Liver (tissue), 8 donors: ENCODE measurements at regions not wholly inside any gene's neighbourhood (a gene's known extent, or its start where the extent isn't known, plus 50 kb on each side); places are given as distances from the start of the nearest gene placed in this dataset.

ENCODE experiments used
- DNase-seq: peaks from one replicate; pipeline ENCODE4 v3.0.0-alpha.2; 2017; ENCODE audit warnings: low spot score
- H3K27ac ChIP-seq, 2 donors: one replicate each; pipeline ENCODE4 v1.7.0; 2013; ENCODE audit warnings: inconsistent platforms in 2 of 2, low read length in 2 of 2, control low read depth in 1 of 2, low read depth in 1 of 2, mild to moderate bottlenecking in 1 of 2
- H3K27me3 ChIP-seq, 4 donors: one replicate each; pipeline versions ENCODE4 v1.6.1 to v1.7.0; 2013; ENCODE audit warnings: low read length in 3 of 4, inconsistent platforms in 1 of 4, mild to moderate bottlenecking in 1 of 4, moderate library complexity in 1 of 4; ENCODE audit not compliant: control insufficient read depth in 4 of 4, insufficient read depth in 4 of 4
- H3K36me3 ChIP-seq, 4 donors: one replicate each; pipeline versions ENCODE4 v1.6.1 to v1.7.0; 2013; ENCODE audit warnings: low read length in 3 of 4, mild to moderate bottlenecking in 3 of 4, low read depth in 1 of 4, moderate library complexity in 1 of 4; ENCODE audit not compliant: control insufficient read depth in 4 of 4, insufficient read depth in 3 of 4
- H3K4me1 ChIP-seq, 4 donors: one replicate each; pipeline versions ENCODE4 v1.6.1 to v1.7.0; 2013; ENCODE audit warnings: low read length in 3 of 4, mild to moderate bottlenecking in 3 of 4, moderate library complexity in 1 of 4; ENCODE audit not compliant: control insufficient read depth in 4 of 4, insufficient read depth in 4 of 4
- H3K4me3 ChIP-seq, 3 donors: one replicate each; pipeline versions ENCODE4 v1.6.1 to v1.7.0; 2013; ENCODE audit warnings: low read length in 3 of 3, control low read depth in 1 of 3, low read depth in 1 of 3, mild to moderate bottlenecking in 1 of 3
- H3K9ac ChIP-seq, 2 donors: one replicate each; pipeline ENCODE4 v1.7.0; 2013; ENCODE audit warnings: low read length in 2 of 2, mild to moderate bottlenecking in 2 of 2, moderate library complexity in 2 of 2, control low read depth in 1 of 2, low read depth in 1 of 2
- H3K9me3 ChIP-seq, 4 donors: one replicate each; pipeline versions ENCODE4 v1.6.1 to v1.7.0; 2013; ENCODE audit warnings: low read length in 3 of 4; ENCODE audit not compliant: control insufficient read depth in 4 of 4
- ATF3 ChIP-seq: IDR thresholded peaks from 2 replicates; pipeline ENCODE4 v1.6.1; 2016; ENCODE audit warnings: antibody characterized with exemption
- CTCF ChIP-seq: fragments of 150-350 bp; IDR thresholded peaks from 2 replicates; pipeline ENCODE4 v1.5.1; 2017; ENCODE audit warnings: improper control_type of control experiment, low read depth, low read length; ENCODE audit not compliant: missing input control
- FOXA1 ChIP-seq: IDR thresholded peaks from 2 replicates; pipeline ENCODE4 v1.6.1; 2016; ENCODE audit warnings: antibody characterized with exemption
- FOXA2 ChIP-seq: IDR thresholded peaks from 2 replicates; pipeline ENCODE4 v1.6.1; 2016; ENCODE audit warnings: antibody characterized with exemption
- GABPA ChIP-seq, 2 donors: IDR thresholded peaks in 1 of 2; conservative IDR thresholded peaks in 1 of 2; 2 replicates each; pipeline ENCODE4 v1.6.1; 2016; ENCODE audit warnings: antibody characterized with exemption in 2 of 2, mild to moderate bottlenecking in 1 of 2, moderate library complexity in 1 of 2
- HNF4A ChIP-seq, 2 donors: conservative IDR thresholded peaks; 2 replicates each; pipeline ENCODE4 v1.6.1; 2016; ENCODE audit warnings: antibody characterized with exemption in 2 of 2, mild to moderate bottlenecking in 2 of 2
- HNF4G ChIP-seq: IDR thresholded peaks from 2 replicates; pipeline ENCODE4 v1.6.1; 2016; ENCODE audit warnings: antibody characterized with exemption
- MAX ChIP-seq: IDR thresholded peaks from 2 replicates; pipeline ENCODE4 v1.6.1; 2016; ENCODE audit warnings: antibody characterized with exemption
- NR2F2 ChIP-seq: IDR thresholded peaks from 2 replicates; pipeline ENCODE4 v1.6.1; 2016; ENCODE audit warnings: antibody characterized with exemption
- RAD21 ChIP-seq, 2 donors: IDR thresholded peaks; 2 replicates each; pipeline ENCODE4 v1.6.1; 2016; ENCODE audit warnings: antibody characterized with exemption in 2 of 2, mild to moderate bottlenecking in 2 of 2
- RXRA ChIP-seq, 2 donors: IDR thresholded peaks; 2 replicates each; pipeline ENCODE4 v1.6.1; 2017 to 2018; ENCODE audit warnings: antibody characterized with exemption in 2 of 2, mild to moderate bottlenecking in 1 of 2
- SP1 ChIP-seq: IDR thresholded peaks from 2 replicates; pipeline ENCODE4 v1.6.1; 2018; ENCODE audit warnings: antibody characterized with exemption, mild to moderate bottlenecking
- TAF1 ChIP-seq: conservative IDR thresholded peaks from 2 replicates; pipeline ENCODE4 v1.6.1; 2016; ENCODE audit warnings: antibody characterized with exemption, mild to moderate bottlenecking
- YY1 ChIP-seq: IDR thresholded peaks from 2 replicates; pipeline ENCODE4 v1.6.1; 2016; ENCODE audit warnings: antibody characterized with exemption, mild to moderate bottlenecking
- ZBTB33 ChIP-seq: IDR thresholded peaks from 2 replicates; pipeline ENCODE4 v1.6.1; 2016; ENCODE audit warnings: antibody characterized with exemption
- WGBS: extraction: QIAGEN DNeasy Blood & Tissue Kit; methylation state at CpG from one replicate; pipeline ENCODE4 v1.1.7; 2013; 5-methylcytosine and 5-hydroxymethylcytosine counted together
- donor health status: healthy.
- donor health status: healthy.
- donor health status: healthy.
- donor health status: healthy.
- donor health status: healthy.

GRCh38 chr3:153313302-153313965 lies 151.4 kb downstream of the RAP2B start:
- WGBS: 72% methylated on average over 1 of the region's 1 CpG
- no peak overlapping the region for H3K27ac ChIP-seq
- H3K9ac ChIP-seq: no peak overlapping the region
- H3K27me3 ChIP-seq: no peaks in the 10 kb centered on the region
- H3K4me1 ChIP-seq: no peaks in the 10 kb centered on the region
- H3K9me3 ChIP-seq: peaks cover 0 to 5% (median 0%) of the 10 kb centered on the region in 4 donors
- H3K36me3 ChIP-seq: no peaks in the 10 kb centered on the region
- H3K4me3 ChIP-seq: no peak overlapping the region
- DNase-seq: no peak
- TF ChIP-seq RXRA (IDR thresholded peaks at IDR 0.05) (no peak), NR2F2 (no peak), HNF4G (no peak), ZBTB33 (no peak), SP1 (no peak), GABPA (IDR thresholded peaks at IDR 0.05 in 1 of 2, conservative IDR thresholded peaks at IDR 0.05 in 1 of 2) (no peak), CTCF (no peak), ATF3 (no peak), TAF1 (no peak)

GRCh38 chr3:153314038-153314437 lies 152.0 kb downstream of the RAP2B start:
- no peak for DNase-seq
- H3K9ac ChIP-seq: no peak overlapping the region
- no peak overlapping the region for H3K27ac ChIP-seq
- no peak for TF ChIP-seq RAD21 (IDR thresholded peaks at IDR 0.05)
- no peak for TF ChIP-seq RXRA (IDR thresholded peaks at IDR 0.05)
- TF ChIP-seq NR2F2: no peak
- TF ChIP-seq MAX: no peak
- TF ChIP-seq HNF4G: no peak
- TF ChIP-seq FOXA2: no peak
- no peak for TF ChIP-seq HNF4A (conservative IDR thresholded peaks at IDR 0.05)
- no peak for TF ChIP-seq TAF1
- peaks cover 0 to 5% (median 0%) of the 10 kb centered on the region in 4 donors for H3K9me3 ChIP-seq
- no peaks in the 10 kb centered on the region for H3K4me1 ChIP-seq
- H3K27me3 ChIP-seq: no peaks in the 10 kb centered on the region
- no peaks in the 10 kb centered on the region for H3K36me3 ChIP-seq
- no peak overlapping the region for H3K4me3 ChIP-seq
- WGBS: 77% methylated on average over 1 of the region's 1 CpG

GRCh38 chr3:153315781-153316180 lies 153.8 kb downstream of the RAP2B start:
- Histone ChIP-seq H3K4me3 (no peak overlapping the region), H3K27me3 (no peaks in the 10 kb centered on the region), H3K36me3 (no peaks in the 10 kb centered on the region), H3K9me3 (peaks cover 0 to 5% (median 0%) of the 10 kb centered on the region in 4 donors), H3K27ac (no peak overlapping the region), H3K4me1 (no peaks in the 10 kb centered on the region), H3K9ac (no peak overlapping the region)
- no peak for DNase-seq
- TF ChIP-seq FOXA1 (no peak), YY1 (no peak), HNF4A (conservative IDR thresholded peaks at IDR 0.05) (no peak), NR2F2 (no peak)
